Islet of Langerhans (tissue), 1 donor: ENCODE measurements at regions not wholly inside any gene's neighbourhood (a gene's known extent, or its start where the extent isn't known, plus 50 kb on each side); places are given as distances from the start of the nearest gene placed in this dataset.
"Not testable (repeated sequence)": the region's sequence is repeated elsewhere in the genome, so short reads cannot be mapped to it uniquely, and the experiment has no call there.

Experiments
- FAIRE-seq: peaks from one replicate; lab custom pipeline; 2011; peaks lifted over from hg19 to GRCh38; lab: Jason Lieb, UNC

GRCh38 chr1:25021591-25022215, 91.6 kb upstream of the RUNX3 start:
- FAIRE-seq: no peak

- no peak for FAIRE-seq
These were observed 90.9 kb upstream of the RUNX3 start for GRCh38 chr1:25020851-25021590.

DNA sequence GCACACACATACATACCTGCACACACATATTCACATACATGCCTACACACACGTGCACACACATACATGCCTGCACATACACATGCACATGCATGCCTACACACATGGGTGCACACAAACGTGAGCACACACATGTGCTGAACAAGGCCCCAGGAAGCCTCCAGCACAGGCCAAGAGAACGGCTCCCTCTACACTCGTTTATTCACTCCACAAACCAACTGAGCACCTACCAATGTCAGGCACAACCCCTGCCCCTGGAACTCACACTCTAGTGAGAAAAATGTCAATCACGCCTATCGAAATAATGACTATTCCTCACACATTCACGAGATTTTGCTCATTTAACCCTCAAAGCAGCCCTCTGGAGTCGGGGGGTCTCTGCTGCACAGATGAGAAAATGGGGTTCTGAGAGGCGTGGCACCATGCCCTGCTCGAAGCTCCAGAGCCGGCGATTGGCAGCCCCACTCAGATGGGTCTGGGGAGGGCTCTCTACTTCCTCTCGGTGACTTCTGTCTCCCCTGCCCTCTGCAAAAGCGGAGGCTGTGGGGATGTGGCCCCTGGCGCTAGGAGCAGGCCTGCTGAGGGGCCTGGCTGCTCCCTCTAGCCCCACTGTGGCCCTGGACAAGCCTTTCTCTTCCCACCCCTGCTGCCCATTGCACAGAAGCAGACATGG, 90.2 kb upstream of the RUNX3 start:
- no peak for FAIRE-seq

- FAIRE-seq: no peak
These were observed 89.5 kb upstream of the RUNX3 start for GRCh38 chr1:25019337-25020172.

- no peak for FAIRE-seq
These were observed 88.9 kb upstream of the RUNX3 start for GRCh38 chr1:25018943-25019336.

- FAIRE-seq: no peak
These were observed 88.1 kb upstream of the RUNX3 start for GRCh38 chr1:25018110-25018735.

- FAIRE-seq: no peak
These were observed 87.5 kb upstream of the RUNX3 start for GRCh38 chr1:25017436-25018109.

- no peak for FAIRE-seq
These were observed 83.2 kb upstream of the RUNX3 start for GRCh38 chr1:25012966-25013962.

GRCh38 chr1:25011943-25012638, 82.0 kb upstream of the RUNX3 start:
- no peak for FAIRE-seq

DNA sequence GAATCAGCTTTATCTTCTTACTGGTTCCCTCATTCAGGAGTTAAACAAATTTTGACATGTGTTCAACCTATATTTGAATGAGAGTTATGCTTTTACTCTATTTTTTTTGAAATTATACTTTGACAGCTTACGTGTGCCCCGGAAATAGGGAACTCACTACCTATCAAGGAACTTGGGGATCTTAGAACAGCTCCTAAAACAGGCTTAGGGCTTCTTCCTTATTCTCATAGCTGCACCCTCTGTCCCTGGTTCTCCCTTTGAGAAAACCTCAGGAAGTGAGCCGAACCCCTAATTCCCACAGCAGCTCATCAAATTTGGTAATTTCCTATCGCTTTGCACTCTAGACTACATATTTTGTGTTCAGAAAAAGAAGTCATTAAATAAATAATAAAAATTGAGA, 81.2 kb upstream of the RUNX3 start:
- no peak for FAIRE-seq

- FAIRE-seq: no peak
These were observed 79.7 kb upstream of the RUNX3 start for GRCh38 chr1:25009671-25010262.

- FAIRE-seq: no peak
These were observed 78.1 kb upstream of the RUNX3 start for GRCh38 chr1:25008192-25008485.

- not testable (repeated sequence) for FAIRE-seq
These were observed 77.5 kb upstream of the RUNX3 start for GRCh38 chr1:25007390-25008191.

DNA sequence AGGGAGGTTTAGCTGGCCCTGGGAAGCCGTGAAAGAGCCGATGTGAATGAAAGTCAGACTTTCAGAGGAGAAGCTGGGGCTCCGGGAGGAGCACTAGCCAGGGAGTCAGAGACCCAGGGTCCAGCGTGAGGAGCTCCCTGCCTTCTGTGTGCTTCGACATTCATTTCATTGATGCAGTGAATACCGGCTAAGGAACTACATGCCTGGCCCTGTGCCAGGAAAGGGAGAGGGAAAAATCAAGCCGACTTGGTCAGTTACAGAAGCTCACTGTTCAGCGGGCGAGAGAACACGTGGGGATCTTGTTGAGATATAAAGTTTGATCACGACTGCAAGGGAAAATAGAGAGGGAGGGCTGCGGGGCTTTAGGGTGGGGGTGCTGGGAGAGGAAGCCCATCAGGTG, 76.7 kb upstream of the RUNX3 start:
- FAIRE-seq: no peak

- FAIRE-seq: no peak
These were observed 74.3 kb upstream of the RUNX3 start for GRCh38 chr1:25004355-25004754.

DNA sequence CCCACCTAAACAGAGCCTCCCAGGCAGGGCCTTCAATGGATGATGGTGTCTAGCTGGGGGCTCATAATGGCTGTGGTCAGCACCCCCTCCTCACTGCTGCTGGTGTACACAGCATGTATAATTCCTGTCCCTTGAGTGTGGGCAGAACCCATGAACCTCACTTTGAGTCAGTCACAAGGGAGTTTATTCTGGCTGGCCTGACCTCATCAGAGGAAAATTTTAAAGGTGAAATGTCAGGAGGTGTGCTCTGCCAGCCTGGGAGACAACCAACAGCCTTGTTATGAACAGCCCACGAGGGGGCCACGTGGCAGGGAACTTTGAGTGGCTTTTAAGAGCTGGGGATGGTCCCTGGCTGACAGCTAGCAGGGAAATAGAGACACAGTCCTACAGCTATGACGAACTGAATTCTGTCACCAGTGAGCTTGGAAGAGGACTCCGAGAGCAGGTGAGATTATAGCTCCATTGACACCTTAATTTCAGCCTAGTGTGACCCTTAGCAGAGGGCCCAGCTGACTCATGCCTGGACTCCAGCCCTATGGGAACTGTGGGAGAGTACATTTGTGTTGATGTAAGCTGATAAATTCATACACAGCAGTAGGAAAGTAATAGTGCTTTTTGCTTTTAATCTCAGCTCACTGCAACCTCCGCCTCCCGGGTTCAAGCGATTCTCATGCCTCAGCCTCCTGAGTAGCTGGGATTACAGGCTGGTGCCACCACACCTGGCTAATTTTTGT, 73.5 kb upstream of the RUNX3 start:
- no peak for FAIRE-seq

GRCh38 chr1:25003000-25003399, 72.9 kb upstream of the RUNX3 start:
- no peak for FAIRE-seq
